Sigmoid colon (tissue), 6 donors: ENCODE measurements at regions not wholly inside any gene's neighbourhood (a gene's known extent, or its start where the extent isn't known, plus 50 kb on each side); places are given as distances from the start of the nearest gene placed in this dataset.

Source experiments
- DNase-seq: peaks from one replicate; pipeline ENCODE4 v3.0.0-alpha.2; 2019
- H3K27ac ChIP-seq, 4 donors: fragments of 200-600 bp; sonication (generic); one replicate each; pipeline ENCODE4 v1.5.1; 2016 to 2019; ENCODE audit warnings: mild to moderate bottlenecking in 1 of 4
- H3K27me3 ChIP-seq, 3 donors: fragments of 200-600 bp; sonication (generic); one replicate each; pipeline ENCODE4 v1.5.1; 2019; ENCODE audit warnings: mild to moderate bottlenecking in 1 of 3
- H3K36me3 ChIP-seq, 4 donors: fragments of 200-600 bp; sonication (generic); one replicate each; pipeline ENCODE4 v1.5.1; 2016 to 2019
- H3K4me1 ChIP-seq, 4 donors: fragments of 200-600 bp; sonication (generic); one replicate each; pipeline ENCODE4 v1.5.1; 2017 to 2019
- H3K4me3 ChIP-seq, 4 donors: fragments of 200-600 bp; sonication (generic); one replicate each; pipeline ENCODE4 v1.5.1; 2017 to 2019; ENCODE audit warnings: mild to moderate bottlenecking in 2 of 4, moderate library complexity in 1 of 4
- H3K9me3 ChIP-seq, 4 donors: fragments of 200-600 bp in 3 of 4; sonication (generic) in 3 of 4; one replicate each; pipeline versions ENCODE4 v1.5.1 to v1.6.1; 2013 to 2019
- CTCF ChIP-seq, 4 experiments: fragments of 450-650 bp in 3 of 4; fragments of 200-600 bp in 1 of 4; IDR thresholded peaks; one replicate each; pipeline ENCODE4 v1.5.1; 2016 to 2019; ENCODE audit warnings: antibody characterized with exemption in 4 of 4, mild to moderate bottlenecking in 3 of 4, moderate library complexity in 2 of 4
- EP300 ChIP-seq, 4 donors: sonication (generic); formaldehyde crosslinking; IDR thresholded peaks; one replicate each; pipeline ENCODE4 v1.6.1; 2017; ENCODE audit warnings: antibody characterized with exemption in 4 of 4
- POLR2A ChIP-seq, 2 donors: fragments of 450-650 bp; IDR thresholded peaks; one replicate each; pipeline ENCODE4 v1.6.1; 2016; ENCODE audit warnings: antibody characterized with exemption in 2 of 2, mild to moderate bottlenecking in 2 of 2, moderate library complexity in 2 of 2
- POLR2AphosphoS5 ChIP-seq, 4 donors: sonication (generic); formaldehyde crosslinking; IDR thresholded peaks; one replicate each; pipeline ENCODE4 v1.6.1; 2017; ENCODE audit warnings: antibody characterized with exemption in 4 of 4
- WGBS, 2 donors: extraction: QIAGEN DNeasy Blood & Tissue Kit; methylation state at CpG; one replicate each; pipeline ENCODE4 v1.1.7; 2013; 5-methylcytosine and 5-hydroxymethylcytosine counted together
- intact Hi-C: fragments of 100-400 bp; cut with DNase I; formaldehyde crosslinking; loops from one replicate; pipeline ENCODE4 v1.15.1; 2023
- donor health status: healthy with polysubstance abuse.
- donor health status: healthy.

GRCh38 chr2:240300261-240300821, 135.1 kb upstream of the GPC1 start:
- H3K27me3 ChIP-seq: no peaks in the 10 kb centered on the region
- H3K4me1 ChIP-seq: no peaks in the 10 kb centered on the region
- H3K27ac ChIP-seq: no peak overlapping the region
- no peak overlapping the region for H3K4me3 ChIP-seq
- intact Hi-C loops: no loop called here
- TF ChIP-seq EP300 (IDR thresholded peaks at IDR 0.05): no peak
- TF ChIP-seq POLR2AphosphoS5 (IDR thresholded peaks at IDR 0.05): no peak
- no peak for TF ChIP-seq POLR2A (IDR thresholded peaks at IDR 0.05)
- no peak for TF ChIP-seq CTCF (IDR thresholded peaks at IDR 0.05)
- H3K9me3 ChIP-seq: no peaks in the 10 kb centered on the region
- no peak for DNase-seq
- no peaks in the 10 kb centered on the region for H3K36me3 ChIP-seq
- 52 to 66% methylated on average over 11 of the region's 11 CpGs for WGBS, 2 donors

- Histone ChIP-seq H3K4me3 (no peak overlapping the region), H3K36me3 (no peaks in the 10 kb centered on the region), H3K4me1 (no peaks in the 10 kb centered on the region), H3K27ac (no peak overlapping the region), H3K27me3 (no peaks in the 10 kb centered on the region), H3K9me3 (no peaks in the 10 kb centered on the region)
- no peak for DNase-seq
- intact Hi-C loops: no loop called here
- WGBS, 2 donors: 85 to 91% methylated on average over 8 of the region's 8 CpGs
- TF ChIP-seq EP300 (IDR thresholded peaks at IDR 0.05): no peak
Measured at GRCh38 chr2:240300840-240301239, 134.6 kb upstream of the GPC1 start.

- DNase-seq: no peak
- TF ChIP-seq EP300 (IDR thresholded peaks at IDR 0.05): no peak
- no peak for TF ChIP-seq POLR2AphosphoS5 (IDR thresholded peaks at IDR 0.05)
- TF ChIP-seq POLR2A (IDR thresholded peaks at IDR 0.05): no peak
- TF ChIP-seq CTCF (IDR thresholded peaks at IDR 0.05): no peak
- no peak overlapping the region for H3K4me3 ChIP-seq
- H3K4me1 ChIP-seq: no peaks in the 10 kb centered on the region
- no peaks in the 10 kb centered on the region for H3K9me3 ChIP-seq
- intact Hi-C loops: no loop called here
- no peak overlapping the region for H3K27ac ChIP-seq
- 87 to 89% methylated on average over 13 of the region's 13 CpGs for WGBS, 2 donors
- H3K27me3 ChIP-seq: no peaks in the 10 kb centered on the region
- H3K36me3 ChIP-seq: no peaks in the 10 kb centered on the region
Measured at GRCh38 chr2:240301256-240301795, 134.1 kb upstream of the GPC1 start.

GRCh38 chr2:240302041-240302440, 133.4 kb upstream of the GPC1 start:
- TF ChIP-seq CTCF (IDR thresholded peaks at IDR 0.05): no peak
- no peak for TF ChIP-seq POLR2A (IDR thresholded peaks at IDR 0.05)
- TF ChIP-seq POLR2AphosphoS5 (IDR thresholded peaks at IDR 0.05): no peak
- TF ChIP-seq EP300 (IDR thresholded peaks at IDR 0.05): no peak
- Histone ChIP-seq H3K27me3 (no peaks in the 10 kb centered on the region), H3K4me3 (no peak overlapping the region), H3K27ac (no peak overlapping the region), H3K4me1 (no peaks in the 10 kb centered on the region), H3K9me3 (no peaks in the 10 kb centered on the region), H3K36me3 (no peaks in the 10 kb centered on the region)
- no peak for DNase-seq
- intact Hi-C loops: no loop called here
- WGBS, 2 donors: 88 to 90% methylated on average over 5 of the region's 5 CpGs

GRCh38 chr2:240302933-240303595, 132.4 kb upstream of the GPC1 start:
- Histone ChIP-seq H3K4me3 (no peak overlapping the region), H3K27me3 (no peaks in the 10 kb centered on the region), H3K36me3 (no peaks in the 10 kb centered on the region), H3K4me1 (no peaks in the 10 kb centered on the region), H3K27ac (no peak overlapping the region), H3K9me3 (no peaks in the 10 kb centered on the region)
- intact Hi-C loops: no loop called here
- DNase-seq: no peak
- 82 to 94% methylated on average over 1 to 2 of the region's 2 CpGs for WGBS, 2 donors
- TF ChIP-seq POLR2AphosphoS5 (IDR thresholded peaks at IDR 0.05): no peak
- no peak for TF ChIP-seq POLR2A (IDR thresholded peaks at IDR 0.05)
- no peak for TF ChIP-seq EP300 (IDR thresholded peaks at IDR 0.05)
- no peak for TF ChIP-seq CTCF (IDR thresholded peaks at IDR 0.05)
